ENCODE measurements at regions not wholly inside any gene's neighbourhood (a gene's known extent, or its start where the extent isn't known, plus 50 kb on each side); places are given as distances from the start of the nearest gene placed in this dataset.

DNA sequence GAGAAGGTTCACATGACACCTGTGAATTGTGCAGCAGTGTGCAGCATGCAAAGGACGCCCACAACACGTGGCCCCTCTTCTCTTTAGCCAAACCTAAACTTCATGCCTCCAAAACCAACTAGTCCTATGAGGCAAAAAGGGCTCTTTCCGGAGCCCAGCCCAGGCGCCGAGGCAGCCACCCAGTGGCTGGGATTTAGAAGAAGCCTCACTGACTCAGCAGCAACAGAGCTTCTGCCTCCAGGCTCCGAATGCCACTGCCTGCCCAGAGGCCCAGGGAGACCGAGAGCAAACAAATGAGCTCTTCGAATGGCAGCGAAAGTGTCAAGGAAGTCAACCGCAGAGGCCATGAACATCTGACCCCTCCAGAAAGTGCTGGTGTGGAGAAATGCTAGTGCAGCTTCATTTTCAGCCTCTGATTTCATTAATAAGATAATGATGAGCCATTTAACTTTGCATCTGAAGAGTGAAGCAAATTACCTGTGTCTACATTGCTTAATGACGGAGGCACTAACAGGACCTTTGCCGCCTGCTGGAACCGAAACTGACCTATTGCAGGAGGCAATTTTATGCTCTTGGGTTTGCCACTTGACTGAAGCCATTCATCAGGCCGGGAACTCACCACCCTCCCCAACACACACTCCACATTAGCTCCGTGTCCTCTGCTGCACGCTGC, 157.7 kb upstream of the RPL38 start:
- peaks cover 0 to 21% (median 8%) of the 10 kb centered on the region in 5 donors for H3K27me3 Mint-ChIP-seq
- peaks cover 0 to 4% (median 0%) of the 10 kb centered on the region in 4 donors for H3K4me1 Mint-ChIP-seq
- no peak overlapping the region for H3K27ac Mint-ChIP-seq
- no peak overlapping the region for H3K4me3 Mint-ChIP-seq
- no peak for DNase-seq
- POLR2A ChIA-PET = no interaction called here
- ATAC-seq = no peak
- H3K36me3 Mint-ChIP-seq = no peaks in the 10 kb centered on the region
- H3K9me3 Mint-ChIP-seq = no peaks in the 10 kb centered on the region

- Mint-ChIP-seq H3K27me3 (peaks cover 0 to 40% (median 20%) of the 10 kb centered on the region in 5 donors), H3K4me3 (no peak overlapping the region), H3K27ac (no peak overlapping the region), H3K36me3 (no peaks in the 10 kb centered on the region), H3K9me3 (no peaks in the 10 kb centered on the region), H3K4me1 (peaks cover 0 to 4% (median 0%) of the 10 kb centered on the region in 4 donors)
- DNase-seq = no peak
- no peak for ATAC-seq
- POLR2A ChIA-PET = no interaction called here
Observed at GRCh38 chr17:74049167-74049966, 154.1 kb upstream of the RPL38 start.

DNA sequence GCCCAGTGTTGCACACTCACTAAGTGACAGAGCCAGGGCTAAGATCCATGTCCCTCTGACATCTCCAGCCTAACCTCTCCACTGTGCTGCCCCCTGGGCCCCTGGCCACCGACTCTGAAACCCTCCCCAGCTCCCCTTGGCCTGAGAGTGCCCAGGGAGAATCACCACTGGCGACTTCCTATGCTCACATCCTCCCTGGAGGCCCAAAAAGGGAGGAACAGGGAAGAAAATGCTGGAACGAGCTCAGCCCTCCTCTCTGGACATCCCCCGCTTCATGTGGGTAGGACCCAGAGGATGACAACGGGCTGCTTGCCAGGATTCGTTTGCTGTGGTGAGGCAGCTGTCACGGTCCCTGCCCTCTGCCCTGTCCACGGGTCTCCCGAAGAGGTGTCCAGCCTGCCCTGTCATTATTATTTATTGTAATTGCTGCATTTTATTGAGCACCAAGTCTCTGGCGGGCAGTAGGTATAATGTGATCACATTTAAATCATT, 153.5 kb upstream of the RPL38 start:
- Mint-ChIP-seq H3K27ac (no peak overlapping the region), H3K27me3 (peaks cover 0 to 47% (median 24%) of the 10 kb centered on the region in 5 donors), H3K4me3 (no peak overlapping the region), H3K36me3 (no peaks in the 10 kb centered on the region), H3K9me3 (no peaks in the 10 kb centered on the region), H3K4me1 (peaks cover 0 to 4% (median 0%) of the 10 kb centered on the region in 4 donors)
- no peak for ATAC-seq
- DNase-seq = no peak
- POLR2A ChIA-PET = no interaction called here

DNA sequence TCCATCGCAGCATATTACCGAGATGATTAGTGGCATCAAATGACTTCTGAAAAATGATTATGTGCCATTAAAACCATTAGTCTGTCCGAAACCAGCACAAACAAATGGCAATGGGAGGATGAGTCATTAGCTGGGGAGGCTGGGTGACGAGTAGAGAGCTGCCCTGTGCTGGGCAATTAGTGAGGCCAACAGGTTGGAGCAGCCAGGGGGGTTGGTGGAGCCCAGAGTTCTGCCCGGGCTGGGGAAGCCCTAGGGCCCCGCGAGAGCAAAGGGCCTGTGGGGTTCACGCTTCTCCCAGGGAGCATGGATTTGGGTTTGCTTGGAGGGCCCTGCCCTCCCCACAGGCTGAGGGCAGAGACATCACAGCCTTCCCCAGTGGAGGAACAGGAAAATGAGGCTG, 152.1 kb upstream of the RPL38 start:
- Mint-ChIP-seq H3K27me3 (peaks cover under 1 to 58% (median 32%) of the 10 kb centered on the region in 5 donors), H3K36me3 (no peaks in the 10 kb centered on the region)
- POLR2A ChIA-PET = interaction anchor here (0.7 kb wide), 1 partner anchor 21 kb away, joined by 3 read pairs; no protein-coding TSS in a partner anchor

DNA sequence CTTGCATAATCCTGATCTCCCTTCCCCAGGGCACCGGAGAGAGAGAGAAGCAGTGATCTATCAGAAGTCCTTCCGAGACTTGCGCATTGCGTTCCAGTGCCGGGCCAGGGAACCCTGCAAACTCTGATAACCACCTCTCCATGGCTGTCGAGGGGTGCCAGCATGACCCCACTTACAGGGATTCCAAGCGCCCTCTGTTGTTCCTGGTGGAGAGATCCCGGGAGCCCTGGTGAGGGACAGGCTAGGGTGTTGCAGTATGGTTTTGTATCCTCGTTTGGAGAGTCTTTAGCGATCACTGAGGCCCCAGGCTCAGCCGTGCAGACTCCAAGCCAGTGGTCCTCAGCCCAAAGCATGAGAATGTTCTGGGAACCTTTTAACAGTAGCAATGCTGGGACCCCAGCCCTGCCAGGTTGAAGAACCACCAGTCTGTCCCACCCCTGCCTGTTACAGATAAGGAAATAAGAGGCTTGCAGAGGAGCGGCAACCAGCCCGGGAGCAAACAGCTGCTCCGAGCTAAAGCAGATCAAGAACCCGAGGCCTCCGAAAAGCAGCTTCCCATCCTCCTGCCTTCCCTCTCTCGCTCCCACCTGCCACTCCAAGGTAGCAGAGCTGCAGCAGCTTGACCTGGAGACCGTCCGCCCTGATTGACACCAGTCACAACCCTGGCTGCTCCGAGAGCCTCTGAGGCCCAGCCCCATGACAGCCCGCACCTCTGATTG, 150.3 kb upstream of the RPL38 start:
- H3K9me3 Mint-ChIP-seq = no peaks in the 10 kb centered on the region
- H3K4me3 Mint-ChIP-seq = no peak overlapping the region
- H3K27ac Mint-ChIP-seq = no peak overlapping the region
- ATAC-seq (no peak), DNase-seq (no peak)
- peaks cover 2 to 62% (median 28%) of the 10 kb centered on the region in 5 donors for H3K27me3 Mint-ChIP-seq
- no peaks in the 10 kb centered on the region for H3K36me3 Mint-ChIP-seq
- POLR2A ChIA-PET = no interaction called here
- no peaks in the 10 kb centered on the region for H3K4me1 Mint-ChIP-seq

More for the DNA sequence above, 152.1 kb upstream of the RPL38 start:
- no peak for ATAC-seq
- H3K4me3 Mint-ChIP-seq = no peak overlapping the region
- H3K9me3 Mint-ChIP-seq = no peaks in the 10 kb centered on the region
- DNase-seq = no peak
- peaks cover 0 to 4% (median 0%) of the 10 kb centered on the region in 4 donors for H3K4me1 Mint-ChIP-seq
- H3K27ac Mint-ChIP-seq = no peak overlapping the region

- Mint-ChIP-seq H3K27me3 (peaks cover 2 to 57% (median 24%) of the 10 kb centered on the region in 5 donors), H3K9me3 (no peaks in the 10 kb centered on the region), H3K4me1 (no peaks in the 10 kb centered on the region), H3K4me3 (no peak overlapping the region), H3K27ac (no peak overlapping the region), H3K36me3 (no peaks in the 10 kb centered on the region)
- POLR2A ChIA-PET = no interaction called here
- ATAC-seq (no peak), DNase-seq (no peak)
Observed at GRCh38 chr17:74053712-74054078, 149.8 kb upstream of the RPL38 start.

- peaks cover 2 to 57% (median 24%) of the 10 kb centered on the region in 5 donors for H3K27me3 Mint-ChIP-seq
- no peak for ATAC-seq
- POLR2A ChIA-PET = no interaction called here
- no peaks in the 10 kb centered on the region for H3K36me3 Mint-ChIP-seq
- H3K27ac Mint-ChIP-seq = no peak overlapping the region
- DNase-seq = no peak
- H3K4me3 Mint-ChIP-seq = no peak overlapping the region
- no peaks in the 10 kb centered on the region for H3K4me1 Mint-ChIP-seq
- H3K9me3 Mint-ChIP-seq = no peaks in the 10 kb centered on the region
Observed at GRCh38 chr17:74054249-74054648, 149.2 kb upstream of the RPL38 start.

DNA sequence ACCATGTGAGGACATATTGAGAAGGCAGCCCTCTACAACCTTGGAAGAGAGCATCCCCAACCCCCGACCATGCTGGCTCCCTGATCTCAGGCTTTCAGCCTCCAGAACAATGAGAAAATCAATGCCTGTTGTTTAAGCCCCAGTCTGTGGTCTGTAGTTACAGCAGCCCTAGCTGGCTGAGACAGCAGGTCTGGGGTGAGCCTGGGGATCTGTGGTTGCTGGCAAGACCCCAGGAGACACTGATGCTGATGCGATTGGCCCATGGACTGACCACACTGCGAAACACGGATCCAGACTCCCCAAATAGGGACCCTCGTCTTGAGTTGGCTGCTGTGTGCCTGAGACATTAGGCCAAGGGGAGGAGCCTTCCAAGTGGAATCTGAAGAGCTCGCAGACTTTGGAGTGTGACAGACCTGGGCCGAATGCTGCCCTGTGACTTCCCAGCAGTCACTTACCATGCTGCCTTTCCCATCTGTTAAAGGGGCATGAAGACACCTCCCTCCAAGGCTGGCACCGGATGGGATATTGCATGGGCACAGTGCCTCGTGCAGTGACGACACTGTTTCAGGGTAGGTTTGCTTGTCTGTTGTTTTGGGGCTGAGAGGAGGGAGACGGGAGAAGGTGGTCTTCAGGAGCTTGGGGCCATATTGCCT, 147.8 kb upstream of the RPL38 start:
- no peaks in the 10 kb centered on the region for H3K9me3 Mint-ChIP-seq
- DNase-seq (no peak), ATAC-seq (no peak)
- no peak overlapping the region for H3K4me3 Mint-ChIP-seq
- no peaks in the 10 kb centered on the region for H3K36me3 Mint-ChIP-seq
- peaks cover 4 to 48% (median 24%) of the 10 kb centered on the region in 5 donors for H3K27me3 Mint-ChIP-seq
- no peaks in the 10 kb centered on the region for H3K4me1 Mint-ChIP-seq
- H3K27ac Mint-ChIP-seq = peak overlapping the region in 1 of 10 donors; percentile 59
- POLR2A ChIA-PET = no interaction called here

GRCh38 chr17:74059479-74060240, 143.8 kb upstream of the RPL38 start:
- H3K27ac Mint-ChIP-seq = peak overlapping the region in 1 of 10 donors; percentile 15
- H3K4me3 Mint-ChIP-seq = no peak overlapping the region
- POLR2A ChIA-PET = no interaction called here
- H3K36me3 Mint-ChIP-seq = no peaks in the 10 kb centered on the region
- H3K9me3 Mint-ChIP-seq = no peaks in the 10 kb centered on the region
- H3K27me3 Mint-ChIP-seq = peaks cover 8 to 42% (median 22%) of the 10 kb centered on the region in 5 donors
- ATAC-seq = no peak
- H3K4me1 Mint-ChIP-seq = no peaks in the 10 kb centered on the region
- no peak for DNase-seq

DNA sequence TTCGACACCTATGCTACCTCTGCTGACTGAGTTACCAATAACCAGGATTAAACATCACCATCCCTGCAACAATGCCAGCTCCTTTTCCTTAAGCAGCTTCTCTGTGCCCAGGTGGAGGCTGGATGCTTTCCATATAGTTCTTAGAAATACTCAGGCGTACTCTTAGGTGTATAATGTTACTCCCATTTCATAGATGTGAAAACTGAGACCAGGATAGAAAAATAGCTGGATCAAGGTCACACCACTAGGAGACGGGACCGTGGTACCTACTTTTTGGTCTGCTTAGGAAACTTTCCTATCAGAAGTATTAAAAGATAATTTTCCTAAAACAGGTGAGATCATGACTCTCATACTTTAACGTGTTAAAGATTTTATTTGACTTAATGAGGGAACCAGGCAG, 141.7 kb upstream of the RPL38 start:
- Mint-ChIP-seq H3K36me3 (no peaks in the 10 kb centered on the region), H3K27ac (no peak overlapping the region), H3K9me3 (no peaks in the 10 kb centered on the region), H3K4me3 (no peak overlapping the region), H3K4me1 (no peaks in the 10 kb centered on the region), H3K27me3 (peaks cover 10 to 33% (median 22%) of the 10 kb centered on the region in 5 donors)
- no peak for DNase-seq
- POLR2A ChIA-PET = no interaction called here
- ATAC-seq = no peak

DNA sequence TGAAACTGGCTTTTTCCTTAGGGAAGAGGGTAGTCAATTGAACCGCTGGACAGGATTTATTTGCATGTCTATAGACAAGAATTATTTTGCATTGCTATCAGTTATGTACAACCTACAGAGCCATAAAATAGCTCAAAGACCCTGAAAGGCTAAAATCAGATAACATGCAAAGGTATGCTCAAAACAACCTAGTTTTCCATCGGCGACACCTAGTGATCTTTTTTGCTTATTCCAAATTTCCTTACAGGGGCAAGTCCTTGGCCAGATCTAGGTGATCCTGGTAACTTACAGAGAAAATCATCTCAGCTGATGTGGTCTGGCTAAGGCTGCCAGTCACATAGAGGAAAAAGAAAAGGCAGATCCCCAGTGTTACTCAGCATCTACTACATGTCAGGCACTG, 141.2 kb upstream of the RPL38 start:
- ATAC-seq (no peak), DNase-seq (no peak)
- H3K4me1 Mint-ChIP-seq = no peaks in the 10 kb centered on the region
- no peak overlapping the region for H3K27ac Mint-ChIP-seq
- H3K4me3 Mint-ChIP-seq = no peak overlapping the region
- no peaks in the 10 kb centered on the region for H3K9me3 Mint-ChIP-seq
- H3K36me3 Mint-ChIP-seq = no peaks in the 10 kb centered on the region
- H3K27me3 Mint-ChIP-seq = peaks cover 11 to 33% (median 26%) of the 10 kb centered on the region in 5 donors
- POLR2A ChIA-PET = no interaction called here

GRCh38 chr17:74063439-74063838, 140.0 kb upstream of the RPL38 start:
- DNase-seq (no peak), ATAC-seq (no peak)
- Mint-ChIP-seq H3K4me1 (no peaks in the 10 kb centered on the region), H3K4me3 (no peak overlapping the region), H3K27ac (no peak overlapping the region), H3K36me3 (no peaks in the 10 kb centered on the region), H3K27me3 (peaks cover 11 to 31% (median 26%) of the 10 kb centered on the region in 5 donors), H3K9me3 (no peaks in the 10 kb centered on the region)
- POLR2A ChIA-PET = no interaction called here
